GM12872 (cell line): ENCODE measurements at regions not wholly inside any gene's neighbourhood (a gene's known extent, or its start where the extent isn't known, plus 50 kb on each side); places are given as distances from the start of the nearest gene placed in this dataset.

Experiments
- CTCF ChIP-seq: IDR thresholded peaks from 3 replicates; pipeline ENCODE4 v1.5.1; 2011; ENCODE audit warnings: low read depth, mild to moderate bottlenecking, low read length, moderate library complexity; ENCODE audit not compliant: insufficient read depth

- no peak for TF ChIP-seq CTCF
These were observed 51.3 kb upstream of the ATP1A1 start for GRCh38 chr1:116321766-116322175.

- no peak for TF ChIP-seq CTCF
These were observed 50.2 kb upstream of the ATP1A1 start for GRCh38 chr1:116322752-116323405.
